ENCODE measurements at regions not wholly inside any gene's neighbourhood (a gene's known extent, or its start where the extent isn't known, plus 50 kb on each side); places are given as distances from the start of the nearest gene placed in this dataset.

- no peak overlapping the region for H3K9ac ChIP-seq (replicated peaks in 1 of 4; ENCODE audit: extremely low read depth in 1 of 4, low read depth in 3 of 4, low read length in 3 of 4)
- H3K79me2 ChIP-seq (ENCODE audit: control insufficient read depth in 1 of 2, insufficient read depth in 2 of 2, low read length in 2 of 2) = no peaks in the 10 kb centered on the region
- ChIA-PET POLR2A (ENCODE audit: partially characterized antibody) (no interaction called here), CTCF (ENCODE audit: partially characterized antibody) (interaction anchor here (1.0 to 4.9 kb wide), 8 partner anchors 8 to 501 kb away, joined by 3 to 30 read pairs (median 4); no protein-coding TSS in a partner anchor)
- H2AK5ac ChIP-seq (ENCODE audit: low read depth, low read length) = no peak overlapping the region
- no peak overlapping the region for H2BK15ac ChIP-seq (ENCODE audit: low read length)
- 0 out of 7 replicates have a peak, but pooled peaks cover 0 to 2% (median 0%) of the 10 kb centered on the region in 4 experiments for H3K4me1 ChIP-seq (replicated peaks in 1 of 4; ENCODE audit: control insufficient read depth in 3 of 4, insufficient read depth in 4 of 4, low read length in 3 of 4)
- no peak overlapping the region for H3K4me3 ChIP-seq (ENCODE audit: extremely low read depth in 1 of 4, insufficient read depth in 2 of 4, low read depth in 3 of 4, low read length in 4 of 4)
- H3K4me2 ChIP-seq (ENCODE audit: insufficient read depth in 1 of 2, low read depth in 2 of 2, low read length in 2 of 2) = no peak overlapping the region
- H2BK20ac ChIP-seq (ENCODE audit: low read length) = no peak overlapping the region
- DNase-seq (ENCODE audit: low read depth in 1 of 2, low spot score in 2 of 2) (no peak), FAIRE-seq (no peak)
- H3K14ac ChIP-seq (ENCODE audit: insufficient read length) = no peak overlapping the region
- H3K27me3 ChIP-seq (replicated peaks in 1 of 4; ENCODE audit: control insufficient read depth in 3 of 4, extremely low read depth in 1 of 4, insufficient read depth in 3 of 4, low read length in 3 of 4) = no peaks in the 10 kb centered on the region
- no peak overlapping the region for H2BK5ac ChIP-seq (ENCODE audit: low read depth, low read length)
- no peak overlapping the region for H2BK12ac ChIP-seq (ENCODE audit: low read depth, low read length)
- no peak overlapping the region for H4K8ac ChIP-seq (ENCODE audit: extremely low read depth, insufficient read depth, low read length)
- H4K91ac ChIP-seq (replicated peaks; ENCODE audit: insufficient read length, low read length) = no peak overlapping the region
- H3K18ac ChIP-seq (ENCODE audit: extremely low read depth, low read length) = no peak overlapping the region
- no peak overlapping the region for H2AFZ ChIP-seq (ENCODE audit: low read length)
- no peak overlapping the region for H3K56ac ChIP-seq (replicated peaks; ENCODE audit: insufficient read length, low read depth, low read length)
- no peaks in the 10 kb centered on the region for H3K79me1 ChIP-seq (ENCODE audit: low read depth, low read length)
- peaks cover 3% of the 10 kb centered on the region; the same call in 1 of the 2 replicates for H3K23me2 ChIP-seq (ENCODE audit: low read depth, low read length)
- WGBS, 2 experiments (ENCODE audit: extremely low coverage in 1 of 2, insufficient coverage in 1 of 2, insufficient read length in 1 of 2, insufficient replicate concordance in 2 of 2, low coverage in 1 of 2, low lambda C conversion rate in 2 of 2, missing lambda C conversion rate in 1 of 2) = 93% methylated on average over 1 of the region's 1 CpG; no CpG with 5 or more reads in 1 of the 2 experiments
- peaks cover 0 to 4% of the 10 kb centered on the region in 2 experiments; a peak in 2 of 4 replicates for H3K9me3 ChIP-seq (ENCODE audit: insufficient read depth in 2 of 2, low read depth in 1 of 2, low read length in 1 of 2)
- no peak overlapping the region for H3K4ac ChIP-seq (replicated peaks; ENCODE audit: insufficient read length, low read depth, low read length)
- TF ChIP-seq RAD21 (IDR thresholded peaks at IDR 0.05 in 1 of 2, conservative IDR thresholded peaks at IDR 0.05 in 1 of 2; ENCODE audit: low read depth in 2 of 2, low read length in 2 of 2) (no peak), BCL11A (IDR thresholded peaks at IDR 0.05; ENCODE audit: low read depth in 2 of 2, low read length in 2 of 2) (no peak), USF2 (IDR thresholded peaks at IDR 0.05; ENCODE audit: low read length) (no peak), CREB1 (IDR thresholded peaks at IDR 0.05) (no peak), KDM5A (IDR thresholded peaks at IDR 0.05; ENCODE audit: low read length) (no peak)
- H3K27ac ChIP-seq (ENCODE audit: low read depth, low read length) = no peak overlapping the region
- no peak overlapping the region for H3K23ac ChIP-seq (ENCODE audit: insufficient read length)
- no peaks in the 10 kb centered on the region for H3K36me3 ChIP-seq (ENCODE audit: control insufficient read depth in 2 of 4, insufficient read depth in 4 of 4, low read length in 3 of 4)
- H4K5ac ChIP-seq (ENCODE audit: insufficient read length, low read depth, low read length) = no peak overlapping the region
- H4K20me1 ChIP-seq (replicated peaks in 1 of 2; ENCODE audit: control insufficient read depth in 1 of 2, insufficient read depth in 2 of 2, low read length in 2 of 2) = peaks cover 0 to 3% of the 10 kb centered on the region in 2 experiments
- no peak overlapping the region for H2BK120ac ChIP-seq (replicated peaks; ENCODE audit: low read depth, low read length)
These were observed 141.6 kb downstream of the DHX35 start for GRCh38 chr20:39103732-39104131.
